ENCODE measurements at regions not wholly inside any gene's neighbourhood (a gene's known extent, or its start where the extent isn't known, plus 50 kb on each side); places are given as distances from the start of the nearest gene placed in this dataset.

DNA sequence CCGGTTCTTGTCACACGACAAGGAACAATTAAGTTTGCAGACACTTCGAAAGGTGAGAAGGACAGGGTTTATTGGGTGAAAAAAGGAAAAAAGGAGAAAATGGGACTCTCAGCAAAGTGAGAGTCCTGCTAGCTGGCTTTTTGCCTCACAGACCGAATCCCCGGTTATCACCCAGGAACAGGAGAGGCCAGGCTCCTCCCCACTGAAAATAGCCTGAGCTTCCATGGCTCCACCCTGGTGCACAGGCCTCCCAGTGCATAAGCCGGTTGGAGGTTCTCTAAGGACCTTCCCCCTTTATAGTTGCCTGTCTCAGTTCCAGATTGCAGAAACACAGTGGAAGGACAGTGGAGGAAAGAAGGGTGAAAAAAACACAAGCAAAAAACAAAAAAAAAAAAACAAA lies 571.7 kb downstream of the KCTD12 start:
- no peak for TF ChIP-seq EZH2 (IDR thresholded peaks at IDR 0.05; ENCODE audit: low read length, missing control alignments)
- TF ChIP-seq, protein P1, sequence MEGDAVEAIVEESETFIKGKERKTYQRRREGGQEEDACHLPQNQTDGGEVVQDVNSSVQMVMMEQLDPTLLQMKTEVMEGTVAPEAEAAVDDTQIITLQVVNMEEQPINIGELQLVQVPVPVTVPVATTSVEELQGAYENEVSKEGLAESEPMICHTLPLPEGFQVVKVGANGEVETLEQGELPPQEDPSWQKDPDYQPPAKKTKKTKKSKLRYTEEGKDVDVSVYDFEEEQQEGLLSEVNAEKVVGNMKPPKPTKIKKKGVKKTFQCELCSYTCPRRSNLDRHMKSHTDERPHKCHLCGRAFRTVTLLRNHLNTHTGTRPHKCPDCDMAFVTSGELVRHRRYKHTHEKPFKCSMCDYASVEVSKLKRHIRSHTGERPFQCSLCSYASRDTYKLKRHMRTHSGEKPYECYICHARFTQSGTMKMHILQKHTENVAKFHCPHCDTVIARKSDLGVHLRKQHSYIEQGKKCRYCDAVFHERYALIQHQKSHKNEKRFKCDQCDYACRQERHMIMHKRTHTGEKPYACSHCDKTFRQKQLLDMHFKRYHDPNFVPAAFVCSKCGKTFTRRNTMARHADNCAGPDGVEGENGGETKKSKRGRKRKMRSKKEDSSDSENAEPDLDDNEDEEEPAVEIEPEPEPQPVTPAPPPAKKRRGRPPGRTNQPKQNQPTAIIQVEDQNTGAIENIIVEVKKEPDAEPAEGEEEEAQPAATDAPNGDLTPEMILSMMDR (conservative IDR thresholded peaks at IDR 0.05 in 1 of 2, IDR thresholded peaks at IDR 0.05 in 1 of 2; ENCODE audit: low read depth in 1 of 2, low read length in 2 of 2), result no peak
- H3K4me3 ChIP-seq (replicated peaks in 1 of 4; ENCODE audit: control extremely low read depth in 1 of 4, insufficient read depth in 1 of 4, low read depth in 3 of 4, low read length in 4 of 4), result no peak overlapping the region

DNA sequence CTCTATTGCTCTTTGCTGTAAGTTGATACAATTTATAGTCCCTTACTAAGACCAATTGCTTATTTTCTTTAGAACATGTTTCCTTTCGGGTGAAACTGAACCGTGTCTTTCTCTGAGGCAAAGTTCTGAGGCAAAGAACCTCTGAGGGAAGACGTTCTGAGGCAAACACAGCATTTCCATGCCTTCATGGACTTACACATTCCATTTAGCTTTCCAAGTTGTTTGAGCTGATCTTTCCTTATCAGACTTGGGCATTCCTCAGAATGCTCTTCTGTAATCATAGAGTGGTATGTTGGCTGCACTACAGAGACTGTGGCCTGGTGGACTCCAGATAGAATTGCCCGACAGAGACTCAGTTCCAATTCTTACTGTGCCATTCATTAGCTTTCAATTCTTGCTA lies 579.1 kb downstream of the KCTD12 start:
- DNase-seq (ENCODE audit: low read depth in 2 of 2), result peak; percentile 46 to 70
- Histone ChIP-seq H4K20me1 (ENCODE audit: control insufficient read depth, extremely low read depth, insufficient read depth, low read length) (no peaks in the 10 kb centered on the region), H3K4me2 (ENCODE audit: extremely low read depth, insufficient read depth, low read length) (peak overlapping the region; percentile 8), H3K36me3 (ENCODE audit: control insufficient read depth, insufficient read depth, low read length) (no peaks in the 10 kb centered on the region), H3K4me1 (ENCODE audit: control insufficient read depth, extremely low read depth, insufficient read depth, low read length) (no peaks in the 10 kb centered on the region), H2AFZ (ENCODE audit: low read length) (peak overlapping the region; percentile 78), H3K79me2 (ENCODE audit: control insufficient read depth, insufficient read depth, low read length) (no peaks in the 10 kb centered on the region), H3K9ac (ENCODE audit: insufficient read depth, low read length) (no peak overlapping the region), H3K27me3 (ENCODE audit: control insufficient read depth, insufficient read depth, low read length) (no peaks in the 10 kb centered on the region), H3K27ac (ENCODE audit: insufficient read depth, low read length) (no peak overlapping the region), H3K9me3 (ENCODE audit: control insufficient read depth, insufficient read depth, low read depth, low read length) (no peaks in the 10 kb centered on the region), H3K4me3 (replicated peaks in 1 of 4; ENCODE audit: control extremely low read depth in 1 of 4, insufficient read depth in 1 of 4, low read depth in 3 of 4, low read length in 4 of 4) (no peak overlapping the region)
- TF ChIP-seq, protein P1 (conservative IDR thresholded peaks at IDR 0.05 in 1 of 2, IDR thresholded peaks at IDR 0.05 in 1 of 2; ENCODE audit: low read depth in 1 of 2, low read length in 2 of 2), result peak in 1 of 2 donors; percentile 4
- no peak for TF ChIP-seq EZH2 (IDR thresholded peaks at IDR 0.05; ENCODE audit: low read length, missing control alignments)

More for the DNA sequence above, 571.7 kb downstream of the KCTD12 start:
- Histone ChIP-seq H3K79me2 (ENCODE audit: control insufficient read depth, insufficient read depth, low read length) (no peaks in the 10 kb centered on the region), H2AFZ (ENCODE audit: low read length) (no peak overlapping the region), H4K20me1 (ENCODE audit: control insufficient read depth, extremely low read depth, insufficient read depth, low read length) (no peaks in the 10 kb centered on the region), H3K27me3 (ENCODE audit: control insufficient read depth, insufficient read depth, low read length) (no peaks in the 10 kb centered on the region), H3K9me3 (ENCODE audit: control insufficient read depth, insufficient read depth, low read depth, low read length) (no peaks in the 10 kb centered on the region), H3K36me3 (ENCODE audit: control insufficient read depth, insufficient read depth, low read length) (no peaks in the 10 kb centered on the region), H3K9ac (ENCODE audit: insufficient read depth, low read length) (no peak overlapping the region), H3K4me1 (ENCODE audit: control insufficient read depth, extremely low read depth, insufficient read depth, low read length) (no peaks in the 10 kb centered on the region), H3K4me2 (ENCODE audit: extremely low read depth, insufficient read depth, low read length) (no peak overlapping the region), H3K27ac (ENCODE audit: insufficient read depth, low read length) (no peak overlapping the region)
- no peak for DNase-seq (ENCODE audit: low read depth in 2 of 2)

DNA sequence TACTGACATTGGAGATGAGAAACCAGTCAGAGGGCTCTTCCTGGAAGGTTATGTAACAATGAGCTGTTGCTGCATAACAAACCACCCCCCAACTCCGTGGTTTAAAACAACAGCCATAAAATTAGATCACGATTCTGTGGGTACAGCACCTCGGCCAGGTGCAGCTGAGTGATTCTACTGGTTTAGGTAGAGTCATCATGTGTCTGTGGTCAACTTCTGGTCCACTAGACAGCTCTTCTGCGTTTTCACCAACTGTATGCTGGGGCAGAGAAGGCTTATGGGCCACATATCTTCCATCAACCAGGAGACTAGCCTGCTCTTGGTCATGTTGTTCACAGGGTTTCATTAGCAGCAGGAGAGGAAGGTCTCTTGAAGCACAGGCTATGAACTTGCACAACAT lies 585.5 kb downstream of the KCTD12 start:
- H3K27me3 ChIP-seq (ENCODE audit: control insufficient read depth, insufficient read depth, low read length), result no peaks in the 10 kb centered on the region
- no peak overlapping the region for H3K4me2 ChIP-seq (ENCODE audit: extremely low read depth, insufficient read depth, low read length)
- TF ChIP-seq EZH2 (IDR thresholded peaks at IDR 0.05; ENCODE audit: low read length, missing control alignments), result no peak
- TF ChIP-seq, protein P1 (conservative IDR thresholded peaks at IDR 0.05 in 1 of 2, IDR thresholded peaks at IDR 0.05 in 1 of 2; ENCODE audit: low read depth in 1 of 2, low read length in 2 of 2), result no peak
- no peak overlapping the region for H3K27ac ChIP-seq (ENCODE audit: insufficient read depth, low read length)
- no peaks in the 10 kb centered on the region for H4K20me1 ChIP-seq (ENCODE audit: control insufficient read depth, extremely low read depth, insufficient read depth, low read length)
- no peaks in the 10 kb centered on the region for H3K36me3 ChIP-seq (ENCODE audit: control insufficient read depth, insufficient read depth, low read length)
- no peak overlapping the region for H3K9ac ChIP-seq (ENCODE audit: insufficient read depth, low read length)
- no peaks in the 10 kb centered on the region for H3K79me2 ChIP-seq (ENCODE audit: control insufficient read depth, insufficient read depth, low read length)
- DNase-seq (ENCODE audit: low read depth in 2 of 2), result no peak
- no peaks in the 10 kb centered on the region for H3K4me1 ChIP-seq (ENCODE audit: control insufficient read depth, extremely low read depth, insufficient read depth, low read length)
- H2AFZ ChIP-seq (ENCODE audit: low read length), result no peak overlapping the region
- H3K9me3 ChIP-seq (ENCODE audit: control insufficient read depth, insufficient read depth, low read depth, low read length), result no peaks in the 10 kb centered on the region
- no peak overlapping the region for H3K4me3 ChIP-seq (replicated peaks in 1 of 4; ENCODE audit: control extremely low read depth in 1 of 4, insufficient read depth in 1 of 4, low read depth in 3 of 4, low read length in 4 of 4)

All from fibroblast of lung (primary cell).